HUES64 (cell line): ENCODE measurements at regions not wholly inside any gene's neighbourhood (a gene's known extent, or its start where the extent isn't known, plus 50 kb on each side); places are given as distances from the start of the nearest gene placed in this dataset.

ENCODE experiments used
- H3K27ac ChIP-seq: 2 replicates; pipeline ENCODE4 v1.7.0; 2013; ENCODE audit warnings: low read depth, low read length, inconsistent platforms
- H3K27me3 ChIP-seq: 2 replicates; pipeline ENCODE4 v1.6.1; 2013; ENCODE audit warnings: mild to moderate bottlenecking, low read length; ENCODE audit not compliant: insufficient read depth
- H3K36me3 ChIP-seq: 2 replicates; pipeline ENCODE4 v1.6.1; 2013; ENCODE audit warnings: mild to moderate bottlenecking, low read length; ENCODE audit not compliant: insufficient read depth
- H3K4me1 ChIP-seq: 2 replicates; pipeline ENCODE4 v1.6.1; 2013; ENCODE audit warnings: mild to moderate bottlenecking, low read length, moderate library complexity; ENCODE audit not compliant: insufficient read depth
- H3K4me3 ChIP-seq: 2 replicates; pipeline ENCODE4 v1.5.1; 2013; ENCODE audit warnings: mild to moderate bottlenecking, low read length, moderate library complexity
- H3K9ac ChIP-seq: 2 replicates; pipeline ENCODE4 v1.6.1; 2013; ENCODE audit warnings: mild to moderate bottlenecking, low read depth, low read length
- H3K9me3 ChIP-seq: 2 replicates; pipeline ENCODE4 v1.6.1; 2013; ENCODE audit warnings: low read depth, low read length; ENCODE audit not compliant: insufficient read depth
- WGBS: fragments of 150-250, 120-280 bp; methylation state at CpG from one replicate; pipeline ENCODE4 v1.1.7; 2013; ENCODE audit warnings: missing lambda C conversion rate; 5-methylcytosine and 5-hydroxymethylcytosine counted together

DNA sequence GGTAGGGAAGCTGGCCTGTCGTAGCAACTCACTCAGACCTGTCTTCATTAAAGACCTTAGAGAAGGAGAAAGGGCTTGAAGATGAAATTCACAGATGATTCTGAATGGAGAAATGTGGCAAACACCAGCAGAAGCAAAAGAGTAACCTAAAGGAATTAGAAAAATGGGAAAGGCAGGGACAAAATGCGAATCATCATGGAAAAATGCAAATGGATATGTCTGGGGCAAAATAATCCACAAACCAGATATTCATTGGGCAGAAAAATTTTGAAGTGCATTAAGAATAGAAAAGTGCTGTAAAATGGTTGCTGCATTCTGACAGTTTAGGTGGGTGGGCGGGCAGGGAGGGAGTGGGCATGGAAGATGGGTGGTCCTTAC, 156.9 kb upstream of the RASGRP1 start:
- no peak overlapping the region for H3K27ac ChIP-seq
- H3K9me3 ChIP-seq = no peaks in the 10 kb centered on the region
- H3K9ac ChIP-seq = no peak overlapping the region
- no peak overlapping the region for H3K4me3 ChIP-seq
- WGBS = 96% methylated on average over 3 of the region's 3 CpGs
- H3K27me3 ChIP-seq = no peaks in the 10 kb centered on the region
- no peaks in the 10 kb centered on the region for H3K36me3 ChIP-seq
- no peaks in the 10 kb centered on the region for H3K4me1 ChIP-seq

DNA sequence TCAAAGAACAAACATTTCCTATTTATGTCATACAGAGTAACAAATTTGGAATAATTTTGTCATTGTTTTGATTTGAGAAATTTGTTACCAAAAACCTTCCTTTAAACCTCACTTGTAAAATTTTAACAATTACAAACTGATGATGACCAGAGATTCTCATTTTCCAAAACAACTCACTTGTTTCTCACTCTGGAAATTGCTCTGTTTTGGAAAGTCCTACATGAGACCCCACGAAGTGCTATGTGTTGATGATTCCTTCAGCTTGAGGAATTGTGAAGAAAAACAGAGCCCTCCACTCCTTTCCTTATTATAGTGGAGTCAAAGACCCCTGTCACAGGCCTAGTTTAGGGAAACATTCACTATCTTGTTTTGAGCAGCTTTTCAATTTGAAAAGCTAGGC, 157.6 kb upstream of the RASGRP1 start:
- Histone ChIP-seq H3K27me3 (no peaks in the 10 kb centered on the region), H3K9me3 (no peaks in the 10 kb centered on the region), H3K9ac (no peak overlapping the region), H3K4me3 (no peak overlapping the region), H3K36me3 (no peaks in the 10 kb centered on the region), H3K27ac (no peak overlapping the region), H3K4me1 (no peaks in the 10 kb centered on the region)
- WGBS = no CpG with 5 or more reads among the region's 1 CpG

DNA sequence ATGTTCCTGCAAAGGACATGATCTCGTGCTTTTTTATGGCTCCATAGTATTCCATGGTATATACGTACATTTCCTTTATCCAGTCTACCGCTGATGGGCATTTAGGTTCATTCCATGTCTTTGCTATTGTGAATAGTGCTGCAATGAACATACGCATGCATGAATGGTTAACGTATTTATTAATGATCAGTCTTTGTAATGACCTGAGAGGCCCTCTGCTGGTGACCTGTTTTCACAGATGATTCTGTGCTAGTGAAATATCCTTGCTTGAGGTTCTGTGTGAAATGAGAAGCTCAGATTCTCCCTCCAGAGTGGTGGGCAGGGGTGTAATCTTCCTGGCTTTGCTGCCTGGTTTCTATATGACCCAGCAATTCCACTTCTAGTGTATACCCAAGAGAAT, 160.2 kb upstream of the RASGRP1 start:
- H3K27me3 ChIP-seq = no peaks in the 10 kb centered on the region
- H3K36me3 ChIP-seq = no peaks in the 10 kb centered on the region
- H3K9ac ChIP-seq = no peak overlapping the region
- 92% methylated on average over 5 of the region's 5 CpGs for WGBS
- no peaks in the 10 kb centered on the region for H3K4me1 ChIP-seq
- H3K27ac ChIP-seq = no peak overlapping the region
- no peaks in the 10 kb centered on the region for H3K9me3 ChIP-seq
- no peak overlapping the region for H3K4me3 ChIP-seq

DNA sequence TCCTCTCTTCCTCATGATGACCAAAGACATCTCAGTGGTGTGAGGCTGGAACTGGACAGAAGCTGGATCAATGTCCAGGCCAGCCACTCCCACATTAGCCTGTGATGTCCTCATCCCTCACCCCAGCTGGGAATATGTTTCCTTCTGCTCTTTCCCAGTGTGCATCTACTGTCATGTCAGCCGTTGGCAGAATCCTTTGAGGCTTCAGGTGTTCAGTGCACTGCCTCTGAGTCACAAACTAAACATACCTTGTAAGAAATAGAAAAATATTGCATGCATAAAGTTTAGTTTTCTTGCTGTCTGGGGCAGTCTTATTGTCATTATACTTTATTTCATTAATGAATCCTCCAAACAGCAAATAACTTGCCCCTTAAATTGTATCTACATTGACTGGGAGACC, 161.6 kb upstream of the RASGRP1 start:
- 100% methylated on average over 1 of the region's 1 CpG for WGBS
- no peaks in the 10 kb centered on the region for H3K27me3 ChIP-seq
- H3K36me3 ChIP-seq = no peaks in the 10 kb centered on the region
- H3K4me3 ChIP-seq = no peak overlapping the region
- no peak overlapping the region for H3K9ac ChIP-seq
- no peaks in the 10 kb centered on the region for H3K9me3 ChIP-seq
- no peaks in the 10 kb centered on the region for H3K4me1 ChIP-seq
- no peak overlapping the region for H3K27ac ChIP-seq

DNA sequence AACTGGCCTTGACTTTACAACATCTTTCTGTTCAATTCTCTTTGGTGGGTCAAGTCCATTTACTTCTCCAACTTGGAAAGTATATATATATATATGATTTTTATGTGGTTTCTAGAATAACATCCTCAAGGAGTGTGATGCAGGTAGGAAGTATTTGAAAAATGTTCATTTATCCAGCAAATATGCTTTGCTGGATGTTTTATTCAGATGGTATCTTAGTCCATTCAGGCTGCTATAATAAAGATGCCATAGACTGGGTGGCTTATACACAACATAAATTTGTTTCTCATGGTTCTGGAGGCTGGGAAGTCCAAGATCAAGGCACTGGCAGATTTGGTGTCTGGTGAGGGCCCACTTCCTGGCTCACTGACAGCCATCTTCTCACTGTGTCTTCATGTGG, 168.7 kb upstream of the RASGRP1 start:
- Histone ChIP-seq H3K4me1 (no peaks in the 10 kb centered on the region), H3K27ac (no peak overlapping the region), H3K9ac (no peak overlapping the region), H3K4me3 (no peak overlapping the region), H3K27me3 (no peaks in the 10 kb centered on the region), H3K36me3 (no peaks in the 10 kb centered on the region), H3K9me3 (no peaks in the 10 kb centered on the region)

DNA sequence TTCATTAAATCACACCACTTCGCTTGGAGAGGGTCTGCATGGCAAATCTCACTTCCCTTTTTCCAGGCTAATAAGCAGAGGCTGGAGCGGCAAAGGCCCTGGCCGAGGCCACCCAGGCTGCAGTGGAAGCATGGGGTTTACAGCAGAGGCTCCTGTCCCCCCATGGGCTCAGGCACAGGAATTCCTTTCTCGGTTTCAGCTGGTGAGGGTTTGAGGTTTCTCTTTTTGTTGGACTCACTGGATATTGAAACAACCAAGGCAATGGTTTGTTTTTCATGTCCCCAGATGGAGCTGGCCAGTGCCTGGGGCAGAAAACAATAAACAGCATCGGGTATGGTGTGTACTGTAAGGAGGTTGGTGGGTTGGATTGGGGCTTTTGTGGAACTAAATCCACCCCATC, 175.6 kb upstream of the RASGRP1 start:
- H3K27ac ChIP-seq = no peak overlapping the region
- no peaks in the 10 kb centered on the region for H3K4me1 ChIP-seq
- H3K9me3 ChIP-seq = no peaks in the 10 kb centered on the region
- WGBS = 87% methylated on average over 5 of the region's 5 CpGs
- H3K27me3 ChIP-seq = no peaks in the 10 kb centered on the region
- H3K9ac ChIP-seq = no peak overlapping the region
- H3K36me3 ChIP-seq = no peaks in the 10 kb centered on the region
- no peak overlapping the region for H3K4me3 ChIP-seq

DNA sequence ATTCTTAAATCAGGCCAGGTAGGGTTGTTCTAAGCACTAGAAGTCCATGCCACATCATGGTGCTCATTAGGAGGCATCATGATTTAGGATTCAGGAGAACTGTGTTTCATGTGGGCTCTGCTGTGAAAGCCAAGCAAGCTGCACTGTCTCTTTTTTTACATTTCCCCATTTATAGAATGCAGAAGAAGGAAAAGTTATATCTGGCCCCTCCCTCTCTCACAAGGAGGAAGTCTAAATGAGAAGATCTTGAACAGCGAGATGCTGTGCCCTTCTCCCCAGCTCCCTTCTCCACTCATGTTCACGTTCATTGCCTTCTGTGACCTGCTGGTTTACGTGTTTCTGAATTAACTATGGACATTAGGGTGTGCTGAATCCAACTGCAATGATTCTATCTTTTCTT, 178.5 kb upstream of the RASGRP1 start:
- Histone ChIP-seq H3K4me3 (no peak overlapping the region), H3K9me3 (no peaks in the 10 kb centered on the region), H3K36me3 (no peaks in the 10 kb centered on the region), H3K9ac (no peak overlapping the region), H3K27ac (no peak overlapping the region), H3K4me1 (no peaks in the 10 kb centered on the region), H3K27me3 (no peaks in the 10 kb centered on the region)
- 100% methylated on average over 3 of the region's 3 CpGs for WGBS

DNA sequence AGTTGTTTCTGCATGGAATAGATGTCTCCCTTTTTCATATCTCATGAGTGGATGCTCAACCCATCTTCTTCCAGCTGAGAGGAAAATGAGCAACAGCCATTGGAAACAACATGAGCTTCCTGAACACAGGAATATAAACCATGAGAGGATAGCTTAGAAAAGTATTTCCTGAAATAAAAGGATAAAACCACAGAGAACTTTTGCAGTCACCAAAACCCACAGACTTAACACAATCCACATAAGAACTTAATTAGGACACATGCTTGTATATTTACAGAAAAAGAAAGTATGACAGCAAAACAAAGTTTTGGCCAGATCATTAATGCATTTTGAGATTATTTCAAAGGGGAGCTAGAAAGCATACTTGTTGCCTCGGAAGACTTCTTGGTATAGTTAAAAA, 180.5 kb upstream of the RASGRP1 start:
- 89% methylated on average over 1 of the region's 1 CpG for WGBS

DNA sequence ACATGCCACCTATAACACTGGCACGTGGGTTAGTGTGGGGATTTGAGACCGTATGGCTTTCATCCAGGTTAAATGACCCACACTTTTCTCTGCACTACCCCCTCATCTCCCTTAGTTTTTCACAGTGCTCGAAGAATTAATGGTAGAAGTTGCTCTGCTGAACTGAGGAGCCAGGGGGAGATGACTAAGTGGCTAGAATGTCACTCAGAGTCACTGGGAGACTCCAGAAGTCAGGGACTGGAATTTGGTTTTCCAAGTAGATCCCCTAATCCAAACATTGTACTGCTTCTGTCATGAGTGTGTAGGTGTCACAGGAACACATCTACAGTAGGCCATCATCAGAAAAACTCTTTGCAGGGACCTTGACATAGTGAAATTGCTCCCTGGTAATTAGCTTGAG, 181.0 kb upstream of the RASGRP1 start:
- H3K27ac ChIP-seq = no peak overlapping the region
- H3K4me3 ChIP-seq = no peak overlapping the region
- 90% methylated on average over 2 of the region's 3 CpGs for WGBS
- H3K27me3 ChIP-seq = no peaks in the 10 kb centered on the region
- H3K9me3 ChIP-seq = no peaks in the 10 kb centered on the region
- H3K9ac ChIP-seq = no peak overlapping the region
- no peaks in the 10 kb centered on the region for H3K4me1 ChIP-seq
- no peaks in the 10 kb centered on the region for H3K36me3 ChIP-seq

More for the DNA sequence above, 180.5 kb upstream of the RASGRP1 start:
- H3K4me3 ChIP-seq = no peak overlapping the region
- H3K4me1 ChIP-seq = no peaks in the 10 kb centered on the region
- H3K27me3 ChIP-seq = no peaks in the 10 kb centered on the region
- no peak overlapping the region for H3K27ac ChIP-seq
- no peak overlapping the region for H3K9ac ChIP-seq
- no peaks in the 10 kb centered on the region for H3K36me3 ChIP-seq
- H3K9me3 ChIP-seq = no peaks in the 10 kb centered on the region

DNA sequence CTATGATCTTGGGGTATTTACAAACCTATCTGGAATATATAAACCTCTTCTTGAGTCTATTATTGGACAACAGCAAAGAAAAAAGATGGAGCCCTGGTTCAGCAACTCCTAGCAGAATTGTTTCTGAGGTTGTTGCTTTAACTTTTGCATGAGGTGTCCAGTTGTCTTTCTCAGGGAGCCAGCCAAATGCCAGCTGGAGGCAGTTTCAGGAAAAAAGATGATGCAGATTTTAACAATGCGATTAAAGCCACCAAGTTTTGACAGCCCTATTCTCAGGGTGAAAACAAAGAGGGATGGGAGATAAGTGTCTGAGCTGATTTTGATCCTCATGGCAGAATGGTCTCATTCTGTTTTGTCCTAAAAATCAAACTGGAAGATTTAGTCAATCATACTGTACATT, 181.6 kb upstream of the RASGRP1 start:
- H3K4me3 ChIP-seq = no peak overlapping the region
- WGBS = 100% methylated on average over 1 of the region's 1 CpG
- no peaks in the 10 kb centered on the region for H3K4me1 ChIP-seq

DNA sequence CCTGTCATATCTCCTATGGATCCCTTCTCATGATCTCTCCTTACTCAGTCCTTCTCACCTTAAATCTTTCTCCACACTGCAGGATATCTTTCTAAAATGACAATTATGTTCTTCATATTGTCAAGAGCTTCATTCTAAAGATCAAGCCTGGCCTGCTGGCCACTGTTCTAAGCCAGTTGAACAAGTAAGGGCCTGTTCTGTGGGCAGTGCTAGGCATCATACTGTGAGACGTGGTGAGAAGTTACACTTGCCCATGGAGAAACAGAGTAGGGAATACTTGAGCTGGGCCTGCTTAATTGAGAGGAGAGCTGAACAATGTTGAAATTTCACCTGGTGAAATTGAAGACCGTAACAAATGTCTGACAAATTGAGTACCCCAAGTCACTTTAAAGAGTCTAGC, 184.1 kb upstream of the RASGRP1 start:
- Histone ChIP-seq H3K9ac (no peak overlapping the region), H3K4me3 (no peak overlapping the region), H3K27ac (no peak overlapping the region), H3K4me1 (no peaks in the 10 kb centered on the region), H3K27me3 (no peaks in the 10 kb centered on the region), H3K36me3 (no peaks in the 10 kb centered on the region), H3K9me3 (no peaks in the 10 kb centered on the region)
- WGBS = 95% methylated on average over 2 of the region's 2 CpGs

More for the DNA sequence above, 181.6 kb upstream of the RASGRP1 start:
- Histone ChIP-seq H3K36me3 (no peaks in the 10 kb centered on the region), H3K27me3 (no peaks in the 10 kb centered on the region), H3K9ac (no peak overlapping the region), H3K27ac (no peak overlapping the region), H3K9me3 (no peaks in the 10 kb centered on the region)

DNA sequence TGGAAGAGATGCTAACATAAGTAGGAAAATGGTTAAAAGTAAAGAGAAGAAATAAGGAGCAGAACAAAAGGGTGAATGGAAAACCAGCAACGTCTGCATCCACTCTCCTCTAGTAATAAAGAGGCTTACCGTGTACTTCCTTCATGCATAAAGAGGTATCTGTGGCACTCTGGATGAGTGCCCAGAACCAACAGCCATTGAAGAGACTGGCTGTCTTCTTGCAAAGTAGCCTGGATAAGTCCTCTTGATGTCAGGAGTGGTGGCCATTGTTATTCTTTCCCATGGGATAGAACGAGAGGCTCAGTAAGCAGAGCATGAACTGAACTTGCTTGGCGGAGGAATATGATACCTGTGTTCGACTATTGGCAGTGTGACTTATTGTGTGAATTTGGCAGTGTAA, 186.2 kb upstream of the RASGRP1 start:
- H3K4me3 ChIP-seq = no peak overlapping the region
- H3K9ac ChIP-seq = no peak overlapping the region
- no peaks in the 10 kb centered on the region for H3K36me3 ChIP-seq
- H3K27me3 ChIP-seq = no peaks in the 10 kb centered on the region
- no peaks in the 10 kb centered on the region for H3K4me1 ChIP-seq
- H3K27ac ChIP-seq = no peak overlapping the region
- H3K9me3 ChIP-seq = no peaks in the 10 kb centered on the region
- 95% methylated on average over 5 of the region's 5 CpGs for WGBS
